ENCODE measurements at regions not wholly inside any gene's neighbourhood (a gene's known extent, or its start where the extent isn't known, plus 50 kb on each side); places are given as distances from the start of the nearest gene placed in this dataset.

DNA sequence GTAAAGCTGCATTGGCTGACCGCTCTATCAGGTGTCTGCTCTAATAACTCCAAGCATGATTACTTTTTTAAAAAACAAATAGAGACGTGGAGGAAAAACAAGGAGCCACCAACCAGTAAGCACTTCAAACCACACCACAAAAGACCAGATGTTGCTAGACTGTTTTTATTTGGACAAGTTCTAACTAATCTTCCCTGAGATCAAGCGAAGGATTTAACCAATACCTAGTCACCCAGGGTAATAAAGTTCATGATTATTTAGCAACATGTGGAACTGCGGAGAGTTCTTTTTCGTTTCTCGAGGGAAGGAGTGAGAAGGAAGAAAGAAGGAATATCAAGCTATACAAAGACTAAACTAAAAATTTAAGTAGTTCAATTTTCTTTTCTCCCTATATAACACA is 288.1 kb downstream of the DUSP6 start:
- TF ChIP-seq, protein P1, sequence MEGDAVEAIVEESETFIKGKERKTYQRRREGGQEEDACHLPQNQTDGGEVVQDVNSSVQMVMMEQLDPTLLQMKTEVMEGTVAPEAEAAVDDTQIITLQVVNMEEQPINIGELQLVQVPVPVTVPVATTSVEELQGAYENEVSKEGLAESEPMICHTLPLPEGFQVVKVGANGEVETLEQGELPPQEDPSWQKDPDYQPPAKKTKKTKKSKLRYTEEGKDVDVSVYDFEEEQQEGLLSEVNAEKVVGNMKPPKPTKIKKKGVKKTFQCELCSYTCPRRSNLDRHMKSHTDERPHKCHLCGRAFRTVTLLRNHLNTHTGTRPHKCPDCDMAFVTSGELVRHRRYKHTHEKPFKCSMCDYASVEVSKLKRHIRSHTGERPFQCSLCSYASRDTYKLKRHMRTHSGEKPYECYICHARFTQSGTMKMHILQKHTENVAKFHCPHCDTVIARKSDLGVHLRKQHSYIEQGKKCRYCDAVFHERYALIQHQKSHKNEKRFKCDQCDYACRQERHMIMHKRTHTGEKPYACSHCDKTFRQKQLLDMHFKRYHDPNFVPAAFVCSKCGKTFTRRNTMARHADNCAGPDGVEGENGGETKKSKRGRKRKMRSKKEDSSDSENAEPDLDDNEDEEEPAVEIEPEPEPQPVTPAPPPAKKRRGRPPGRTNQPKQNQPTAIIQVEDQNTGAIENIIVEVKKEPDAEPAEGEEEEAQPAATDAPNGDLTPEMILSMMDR (IDR thresholded peaks at IDR 0.05 in 4 of 5, conservative IDR thresholded peaks at IDR 0.05 in 1 of 5): no peak
- TF ChIP-seq POLR2A (IDR thresholded peaks at IDR 0.05): no peak
